Activated T-helper 1 cell treated with anti-CD3 and anti-CD28 coated beads, Interleukin-12 subunit alpha, Interleukin-12 subunit beta, Interleukin-2, Interleukin-4 antibody, amounts not matched to agents 30 ng/mL and 10 ng/mL and 1 ng/mL, durations not matched to agents 14 hours and 24 hours and 36 hours (primary cell): ENCODE measurements at regions not wholly inside any gene's neighbourhood (a gene's known extent, or its start where the extent isn't known, plus 50 kb on each side); places are given as distances from the start of the nearest gene placed in this dataset.
"Not testable (repeated sequence)": the region's sequence is repeated elsewhere in the genome, so short reads cannot be mapped to it uniquely, and the experiment has no call there.

Experiments
- DNase-seq: peaks from one replicate; pipeline ENCODE4 v3.0.0; 2021; ENCODE audit warnings: low spot score
- H3K27ac Mint-ChIP-seq: one replicate; pipeline ENCODE4 v1.8.0; 2021; ENCODE audit warnings: mild to moderate bottlenecking, mixed read lengths
- H3K27me3 Mint-ChIP-seq: one replicate; pipeline ENCODE4 v1.8.0; 2022; ENCODE audit warnings: mild to moderate bottlenecking, moderate library complexity, mixed read lengths; ENCODE audit not compliant: insufficient read depth
- H3K36me3 Mint-ChIP-seq: one replicate; pipeline ENCODE4 v1.8.0; 2021; ENCODE audit warnings: low read depth, mixed read lengths
- H3K4me1 Mint-ChIP-seq: one replicate; pipeline ENCODE4 v1.8.0; 2021; ENCODE audit warnings: low read depth, mixed read lengths
- H3K4me3 Mint-ChIP-seq: one replicate; pipeline ENCODE4 v1.8.0; 2021; ENCODE audit warnings: mild to moderate bottlenecking, moderate library complexity, mixed read lengths
- H3K9me3 Mint-ChIP-seq: one replicate; pipeline ENCODE4 v1.8.0; 2021; ENCODE audit warnings: mixed read lengths
- intact Hi-C: fragments of 100-400 bp; cut with micrococcal nuclease; formaldehyde crosslinking; loops from one replicate; pipeline ENCODE4 v1.15.1; 2024

GRCh38 chr7:65489260-65489767 is 115.7 kb downstream of the ZNF92 start:
- no peak for DNase-seq
- no peaks in the 10 kb centered on the region for H3K27me3 Mint-ChIP-seq
- H3K4me1 Mint-ChIP-seq = no peaks in the 10 kb centered on the region
- intact Hi-C loops = no loop called here
- H3K4me3 Mint-ChIP-seq = no peak overlapping the region
- peaks cover 42% of the 10 kb centered on the region for H3K9me3 Mint-ChIP-seq
- H3K27ac Mint-ChIP-seq = no peak overlapping the region
- H3K36me3 Mint-ChIP-seq = peaks cover 3% of the 10 kb centered on the region

- H3K36me3 Mint-ChIP-seq, H3K27me3 Mint-ChIP-seq, DNase-seq, H3K9me3 Mint-ChIP-seq, intact Hi-C loops, H3K27ac Mint-ChIP-seq, H3K4me3 Mint-ChIP-seq, H3K4me1 Mint-ChIP-seq: not testable (repeated sequence)
Observed at GRCh38 chr7:65496697-65497096, 123.0 kb downstream of the ZNF92 start.

- intact Hi-C loops = no loop called here
- Mint-ChIP-seq H3K36me3 (no peaks in the 10 kb centered on the region), H3K9me3 (no peaks in the 10 kb centered on the region), H3K4me1 (no peaks in the 10 kb centered on the region), H3K4me3 (no peak overlapping the region), H3K27ac (no peak overlapping the region), H3K27me3 (no peaks in the 10 kb centered on the region)
- DNase-seq = no peak
Observed at GRCh38 chr7:65503434-65504152, 129.9 kb downstream of the ZNF92 start.

- intact Hi-C loops, H3K4me1 Mint-ChIP-seq: not testable (repeated sequence)
Observed at GRCh38 chr7:65504504-65505319, 131.1 kb downstream of the ZNF92 start.

GRCh38 chr7:65505320-65505633 is 131.6 kb downstream of the ZNF92 start:
- H3K9me3 Mint-ChIP-seq, H3K36me3 Mint-ChIP-seq, H3K27ac Mint-ChIP-seq, H3K27me3 Mint-ChIP-seq, H3K4me1 Mint-ChIP-seq, H3K4me3 Mint-ChIP-seq, intact Hi-C loops, DNase-seq: not testable (repeated sequence)

More at GRCh38 chr7:65504504-65505319, 131.1 kb downstream of the ZNF92 start:
- not testable (repeated sequence) for H3K27me3 Mint-ChIP-seq, H3K4me3 Mint-ChIP-seq, H3K27ac Mint-ChIP-seq, DNase-seq, H3K36me3 Mint-ChIP-seq, H3K9me3 Mint-ChIP-seq

DNA sequence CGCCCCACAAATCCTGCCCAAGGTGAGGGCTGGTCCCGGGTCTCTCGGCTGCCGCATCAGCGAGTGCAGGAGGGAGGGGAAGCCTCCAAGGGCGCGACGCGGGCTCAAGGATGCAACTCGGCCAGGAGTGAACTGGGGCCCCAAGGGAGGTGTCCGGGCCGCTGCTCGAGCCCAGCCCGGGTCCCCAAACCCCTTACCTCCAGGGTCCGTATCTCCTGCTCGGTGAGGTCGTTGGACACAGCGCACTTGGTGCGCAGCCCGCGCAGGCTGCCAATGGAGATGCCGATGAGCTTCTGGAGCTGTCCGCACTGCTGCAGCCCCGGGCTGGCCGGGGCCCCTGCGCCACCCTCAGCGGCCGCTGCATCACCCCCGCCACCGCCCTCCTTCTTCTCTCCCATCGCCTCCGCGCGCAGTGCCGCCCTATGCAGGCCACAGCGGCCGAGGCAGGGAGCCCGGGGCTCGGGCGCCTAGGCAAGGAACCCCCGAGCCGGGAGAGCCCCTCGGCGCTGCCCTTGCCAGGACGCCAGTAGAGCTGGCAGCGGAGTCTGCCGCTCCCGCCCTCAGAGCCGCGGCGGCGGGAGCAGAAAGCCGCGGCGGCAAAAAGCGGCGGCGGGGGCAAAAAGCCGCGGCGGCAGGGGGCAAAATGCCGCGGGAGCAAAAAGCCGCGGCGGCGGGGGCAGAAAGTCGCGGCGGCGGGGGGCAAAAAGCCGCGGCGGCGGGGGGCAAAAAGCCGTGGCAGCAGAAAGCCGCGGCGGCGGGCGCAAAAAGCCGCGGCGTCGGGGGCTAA is 135.1 kb downstream of the ZNF92 start:
- H3K27ac Mint-ChIP-seq, intact Hi-C loops, H3K36me3 Mint-ChIP-seq, H3K4me1 Mint-ChIP-seq, H3K4me3 Mint-ChIP-seq, H3K9me3 Mint-ChIP-seq, DNase-seq: not testable (repeated sequence)
- peaks cover 21% of the 10 kb centered on the region for H3K27me3 Mint-ChIP-seq

GRCh38 chr7:65509368-65510186 is 135.9 kb downstream of the ZNF92 start:
- peaks cover 6% of the 10 kb centered on the region for H3K4me1 Mint-ChIP-seq
- peaks cover 23% of the 10 kb centered on the region for H3K27me3 Mint-ChIP-seq
- DNase-seq = no peak
- H3K27ac Mint-ChIP-seq = no peak overlapping the region
- intact Hi-C loops = no loop called here
- peaks cover 3% of the 10 kb centered on the region for H3K36me3 Mint-ChIP-seq
- H3K9me3 Mint-ChIP-seq = no peaks in the 10 kb centered on the region
- peak overlapping the region; percentile 59 for H3K4me3 Mint-ChIP-seq

DNA sequence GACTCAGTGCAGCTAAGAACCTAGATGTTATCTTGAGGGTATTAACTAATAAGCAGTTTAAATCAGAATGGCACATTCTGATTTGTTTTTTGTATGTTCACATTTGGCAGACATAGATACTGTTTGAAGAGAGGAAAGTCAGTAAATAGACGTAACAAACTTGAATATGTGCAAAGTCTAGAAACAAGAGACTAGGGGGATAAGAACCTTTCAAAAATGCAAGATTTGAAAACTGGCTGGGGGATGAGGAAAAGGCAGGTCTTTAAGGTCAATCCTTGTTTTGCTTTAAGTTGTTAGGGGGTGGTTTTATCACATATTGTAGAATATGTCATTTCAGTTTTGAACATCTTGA is 136.5 kb downstream of the ZNF92 start:
- peaks cover 25% of the 10 kb centered on the region for H3K27me3 Mint-ChIP-seq
- H3K9me3 Mint-ChIP-seq, H3K36me3 Mint-ChIP-seq, intact Hi-C loops, DNase-seq, H3K27ac Mint-ChIP-seq, H3K4me1 Mint-ChIP-seq: not testable (repeated sequence)
- peak overlapping the region; percentile 59 for H3K4me3 Mint-ChIP-seq

DNA sequence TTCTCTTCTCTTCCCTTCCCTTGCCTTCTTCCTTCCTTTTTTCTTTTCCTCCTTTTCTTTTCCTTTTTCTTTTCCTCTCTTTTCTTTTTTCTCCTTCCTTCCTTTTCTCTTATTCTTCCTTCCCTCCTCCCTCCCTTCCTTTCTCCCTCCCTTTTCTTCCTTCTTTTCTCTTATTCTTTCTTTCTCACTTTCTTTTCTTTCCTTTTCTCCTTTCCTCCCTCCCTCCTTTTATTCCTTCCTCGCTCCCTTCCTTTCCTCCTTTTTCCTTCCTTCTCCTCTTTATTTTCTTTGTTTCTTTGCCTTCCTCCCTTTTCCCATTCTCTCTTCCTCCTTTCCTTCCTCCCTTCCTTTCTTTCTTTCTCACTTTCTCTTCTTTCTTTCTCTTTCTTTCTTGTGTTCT is 146.1 kb downstream of the ZNF92 start:
- H3K9me3 Mint-ChIP-seq, H3K27ac Mint-ChIP-seq, intact Hi-C loops, H3K4me1 Mint-ChIP-seq, H3K27me3 Mint-ChIP-seq, H3K4me3 Mint-ChIP-seq, H3K36me3 Mint-ChIP-seq, DNase-seq: not testable (repeated sequence)

GRCh38 chr7:65545465-65546161 is 172.0 kb downstream of the ZNF92 start:
- intact Hi-C loops, H3K4me3 Mint-ChIP-seq, H3K9me3 Mint-ChIP-seq, H3K27ac Mint-ChIP-seq, H3K4me1 Mint-ChIP-seq, DNase-seq, H3K36me3 Mint-ChIP-seq, H3K27me3 Mint-ChIP-seq: not testable (repeated sequence)

DNA sequence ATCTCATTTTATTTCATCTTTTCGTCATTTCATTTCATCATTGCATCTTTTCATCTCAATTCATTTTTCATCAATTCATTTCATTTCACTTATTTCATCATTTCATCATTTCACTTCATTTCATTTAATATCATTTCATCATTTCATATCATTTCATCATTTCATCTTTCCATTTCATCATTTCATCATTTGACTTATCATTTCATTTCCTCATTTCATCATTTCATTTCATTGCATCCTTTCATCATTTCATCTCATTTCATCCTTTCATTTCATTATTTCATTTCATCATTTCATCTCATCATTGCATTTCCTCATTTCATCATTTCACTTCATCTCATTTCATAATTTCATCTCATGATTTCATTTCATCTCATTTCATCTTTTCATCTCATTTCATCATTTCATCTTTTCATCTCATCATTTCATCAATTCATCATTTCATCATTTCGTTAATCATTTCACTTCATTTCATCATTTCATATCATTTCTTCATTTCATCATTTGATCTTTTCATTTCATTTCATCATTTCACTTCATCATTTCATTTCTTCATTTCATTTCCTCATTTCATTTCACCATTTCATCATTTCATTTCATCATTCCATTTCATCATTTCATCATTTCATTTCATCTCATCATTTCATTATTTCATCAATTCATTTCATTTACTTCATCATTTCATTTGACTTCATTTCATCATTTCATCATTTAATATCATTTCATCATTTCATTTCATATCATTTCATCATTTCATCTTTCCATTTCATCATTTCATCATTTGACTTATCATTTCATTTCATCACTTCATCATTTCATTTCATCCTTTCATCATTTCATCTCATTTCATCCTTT is 176.2 kb downstream of the ZNF92 start:
- H3K4me1 Mint-ChIP-seq, H3K4me3 Mint-ChIP-seq, DNase-seq, H3K9me3 Mint-ChIP-seq, H3K36me3 Mint-ChIP-seq, intact Hi-C loops, H3K27ac Mint-ChIP-seq, H3K27me3 Mint-ChIP-seq: not testable (repeated sequence)
